ENCODE measurements at regions not wholly inside any gene's neighbourhood (a gene's known extent, or its start where the extent isn't known, plus 50 kb on each side); places are given as distances from the start of the nearest gene placed in this dataset.
"Not testable (repeated sequence)": the region's sequence is repeated elsewhere in the genome, so short reads cannot be mapped to it uniquely, and the experiment has no call there.

- DNase-seq = no peak
These were observed 172.8 kb downstream of the MATN1 start for GRCh38 chr1:30550365-30551220.

GRCh38 chr1:30549872-30550271, 173.5 kb downstream of the MATN1 start:
- not testable (repeated sequence) for DNase-seq

- DNase-seq = no peak
These were observed 175.1 kb downstream of the MATN1 start for GRCh38 chr1:30548294-30548693.

GRCh38 chr1:30547326-30547725, 176.1 kb downstream of the MATN1 start:
- DNase-seq = not testable (repeated sequence)

- no peak for DNase-seq
These were observed 178.0 kb downstream of the MATN1 start for GRCh38 chr1:30545365-30545764.

GRCh38 chr1:30541721-30542485, 181.5 kb downstream of the MATN1 start:
- DNase-seq = no peak

GRCh38 chr1:30540611-30541192, 182.7 kb downstream of the MATN1 start:
- DNase-seq = no peak

- DNase-seq = no peak
These were observed 183.5 kb downstream of the MATN1 start for GRCh38 chr1:30539884-30540283.

GRCh38 chr1:30538993-30539867, 184.2 kb downstream of the MATN1 start:
- DNase-seq = no peak

- DNase-seq = no peak
These were observed 185.0 kb downstream of the MATN1 start for GRCh38 chr1:30538226-30538992.

- DNase-seq = no peak
These were observed 186.1 kb downstream of the MATN1 start for GRCh38 chr1:30537279-30537678.

GRCh38 chr1:30536530-30536929, 186.9 kb downstream of the MATN1 start:
- no peak for DNase-seq

- no peak for DNase-seq
These were observed 187.6 kb downstream of the MATN1 start for GRCh38 chr1:30535595-30536325.

- no peak for DNase-seq
These were observed 188.8 kb downstream of the MATN1 start for GRCh38 chr1:30534551-30534940.

GRCh38 chr1:30533796-30534550, 189.4 kb downstream of the MATN1 start:
- no peak for DNase-seq

- DNase-seq = no peak
These were observed 190.2 kb downstream of the MATN1 start for GRCh38 chr1:30533141-30533540.

- no peak for DNase-seq
These were observed 190.8 kb downstream of the MATN1 start for GRCh38 chr1:30532621-30533020.

GRCh38 chr1:30527511-30528140, 195.8 kb downstream of the MATN1 start:
- no peak for DNase-seq

- no peak for DNase-seq
These were observed 196.6 kb downstream of the MATN1 start for GRCh38 chr1:30526652-30527345.

All from NCI-H1092 (cell line).